ENCODE measurements at regions not wholly inside any gene's neighbourhood (a gene's known extent, or its start where the extent isn't known, plus 50 kb on each side); places are given as distances from the start of the nearest gene placed in this dataset.

DNA sequence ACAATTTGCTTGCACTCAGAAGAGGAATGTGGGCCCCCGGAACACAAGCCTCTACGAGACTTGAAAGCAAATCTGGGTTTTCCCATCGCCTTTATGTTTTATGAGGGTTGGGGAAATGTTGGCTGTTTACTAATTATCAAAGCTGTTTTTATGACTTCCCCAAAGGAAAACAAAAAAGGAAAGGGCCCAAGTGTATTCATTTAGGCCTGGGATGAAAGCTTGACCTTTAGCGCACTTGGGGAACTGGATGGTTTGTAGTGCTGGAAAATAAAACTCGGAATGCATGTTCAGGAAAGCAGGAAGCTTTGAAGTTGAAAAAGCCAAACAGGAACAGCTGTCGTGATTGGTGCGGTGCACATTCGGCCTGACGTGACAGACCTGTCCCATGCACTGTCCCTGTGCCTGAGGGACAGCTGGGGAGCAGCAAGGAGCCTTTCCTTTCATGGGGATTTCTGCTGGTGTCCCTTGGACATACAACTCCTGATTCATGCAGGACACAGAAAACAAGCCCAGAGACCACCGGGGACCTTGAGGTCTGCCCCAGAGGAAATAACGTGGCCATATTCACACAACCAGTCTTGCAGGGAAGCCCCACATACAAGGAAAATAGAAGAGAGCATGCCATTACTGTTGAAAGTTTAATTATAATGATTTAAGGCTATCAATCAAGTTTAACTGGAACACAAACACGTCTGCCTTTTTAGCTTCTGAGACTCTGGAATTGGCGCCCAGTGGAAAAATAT is 169.7 kb upstream of the APCDD1 start:
- no peak for TF ChIP-seq EZH2 (IDR thresholded peaks at IDR 0.05; ENCODE audit: insufficient read depth, low read length)
- TF ChIP-seq, protein P1, sequence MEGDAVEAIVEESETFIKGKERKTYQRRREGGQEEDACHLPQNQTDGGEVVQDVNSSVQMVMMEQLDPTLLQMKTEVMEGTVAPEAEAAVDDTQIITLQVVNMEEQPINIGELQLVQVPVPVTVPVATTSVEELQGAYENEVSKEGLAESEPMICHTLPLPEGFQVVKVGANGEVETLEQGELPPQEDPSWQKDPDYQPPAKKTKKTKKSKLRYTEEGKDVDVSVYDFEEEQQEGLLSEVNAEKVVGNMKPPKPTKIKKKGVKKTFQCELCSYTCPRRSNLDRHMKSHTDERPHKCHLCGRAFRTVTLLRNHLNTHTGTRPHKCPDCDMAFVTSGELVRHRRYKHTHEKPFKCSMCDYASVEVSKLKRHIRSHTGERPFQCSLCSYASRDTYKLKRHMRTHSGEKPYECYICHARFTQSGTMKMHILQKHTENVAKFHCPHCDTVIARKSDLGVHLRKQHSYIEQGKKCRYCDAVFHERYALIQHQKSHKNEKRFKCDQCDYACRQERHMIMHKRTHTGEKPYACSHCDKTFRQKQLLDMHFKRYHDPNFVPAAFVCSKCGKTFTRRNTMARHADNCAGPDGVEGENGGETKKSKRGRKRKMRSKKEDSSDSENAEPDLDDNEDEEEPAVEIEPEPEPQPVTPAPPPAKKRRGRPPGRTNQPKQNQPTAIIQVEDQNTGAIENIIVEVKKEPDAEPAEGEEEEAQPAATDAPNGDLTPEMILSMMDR (IDR thresholded peaks at IDR 0.05; ENCODE audit: insufficient read depth, low read depth, low read length), result no peak

Data from astrocyte (in vitro differentiated cells and primary cell).